Fibroblast of lung (primary cell): ENCODE measurements at regions not wholly inside any gene's neighbourhood (a gene's known extent, or its start where the extent isn't known, plus 50 kb on each side); places are given as distances from the start of the nearest gene placed in this dataset.
"Not testable (repeated sequence)": the region's sequence is repeated elsewhere in the genome, so short reads cannot be mapped to it uniquely, and the experiment has no call there.

Source experiments
- EZH2 ChIP-seq: IDR thresholded peaks from 2 replicates; pipeline ENCODE4 v1.5.1; 2012; ENCODE audit warnings: low read length, control low read depth, mild to moderate bottlenecking; ENCODE audit errors: missing control alignments
- TF ChIP-seq, protein P1 (sequence below), 2 donors: IDR thresholded peaks in 1 of 2; conservative IDR thresholded peaks in 1 of 2; 1 replicate in 1 of 2; 2 replicates in 1 of 2; pipeline ENCODE4 v1.5.1; 2011 to 2012; ENCODE audit warnings: low read length in 2 of 2, control low read depth in 1 of 2, inconsistent platforms in 1 of 2, low read depth in 1 of 2, mild to moderate bottlenecking in 1 of 2

GRCh38 chr9:85792057-85792456, 50.3 kb upstream of the AGTPBP1 start:
- TF ChIP-seq, protein P1, sequence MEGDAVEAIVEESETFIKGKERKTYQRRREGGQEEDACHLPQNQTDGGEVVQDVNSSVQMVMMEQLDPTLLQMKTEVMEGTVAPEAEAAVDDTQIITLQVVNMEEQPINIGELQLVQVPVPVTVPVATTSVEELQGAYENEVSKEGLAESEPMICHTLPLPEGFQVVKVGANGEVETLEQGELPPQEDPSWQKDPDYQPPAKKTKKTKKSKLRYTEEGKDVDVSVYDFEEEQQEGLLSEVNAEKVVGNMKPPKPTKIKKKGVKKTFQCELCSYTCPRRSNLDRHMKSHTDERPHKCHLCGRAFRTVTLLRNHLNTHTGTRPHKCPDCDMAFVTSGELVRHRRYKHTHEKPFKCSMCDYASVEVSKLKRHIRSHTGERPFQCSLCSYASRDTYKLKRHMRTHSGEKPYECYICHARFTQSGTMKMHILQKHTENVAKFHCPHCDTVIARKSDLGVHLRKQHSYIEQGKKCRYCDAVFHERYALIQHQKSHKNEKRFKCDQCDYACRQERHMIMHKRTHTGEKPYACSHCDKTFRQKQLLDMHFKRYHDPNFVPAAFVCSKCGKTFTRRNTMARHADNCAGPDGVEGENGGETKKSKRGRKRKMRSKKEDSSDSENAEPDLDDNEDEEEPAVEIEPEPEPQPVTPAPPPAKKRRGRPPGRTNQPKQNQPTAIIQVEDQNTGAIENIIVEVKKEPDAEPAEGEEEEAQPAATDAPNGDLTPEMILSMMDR (conservative IDR thresholded peaks at IDR 0.05 in 1 of 2, IDR thresholded peaks at IDR 0.05 in 1 of 2; ENCODE audit: low read depth in 1 of 2, low read length in 2 of 2), result not testable (repeated sequence)
- TF ChIP-seq EZH2, result not testable (repeated sequence)
